NOMO-1 treated with DMSO at 0.1 percent for 48 hours (cell line): ENCODE measurements at regions not wholly inside any gene's neighbourhood (a gene's known extent, or its start where the extent isn't known, plus 50 kb on each side); places are given as distances from the start of the nearest gene placed in this dataset.
A peak's percentile ranks its signal among the peaks of the same experiment; 100 is the strongest.

Experiments
- DNase-seq: peaks from one replicate; lab custom pipeline; 2025; ENCODE audit not compliant: unreplicated experiment; lab: John Stamatoyannopoulos, UW

- no peak for DNase-seq
These were observed 195.3 kb downstream of the ARL4A start for GRCh38 chr7:12882710-12883109.

- no peak for DNase-seq
These were observed 196.6 kb downstream of the ARL4A start for GRCh38 chr7:12884033-12884432.

- no peak for DNase-seq
These were observed 197.5 kb downstream of the ARL4A start for GRCh38 chr7:12884856-12885440.

GRCh38 chr7:12888717-12889116 lies 201.3 kb downstream of the ARL4A start:
- DNase-seq, result no peak

- DNase-seq, result no peak
These were observed 202.0 kb downstream of the ARL4A start for GRCh38 chr7:12889391-12889790.

GRCh38 chr7:12890586-12890985 lies 203.2 kb downstream of the ARL4A start:
- no peak for DNase-seq

GRCh38 chr7:12893292-12893691 lies 205.9 kb downstream of the ARL4A start:
- no peak for DNase-seq

GRCh38 chr7:12895296-12895695 lies 207.9 kb downstream of the ARL4A start:
- DNase-seq, result no peak

GRCh38 chr7:12896316-12896715 lies 208.9 kb downstream of the ARL4A start:
- peak; percentile 45 for DNase-seq

- DNase-seq, result no peak
These were observed 210.6 kb downstream of the ARL4A start for GRCh38 chr7:12898004-12898403.

- DNase-seq, result no peak
These were observed 211.2 kb downstream of the ARL4A start for GRCh38 chr7:12898620-12899019.

- DNase-seq, result no peak
These were observed 218.2 kb downstream of the ARL4A start for GRCh38 chr7:12905671-12906070.

- no peak for DNase-seq
These were observed 220.3 kb downstream of the ARL4A start for GRCh38 chr7:12907774-12908173.

- no peak for DNase-seq
These were observed 222.1 kb downstream of the ARL4A start for GRCh38 chr7:12909483-12909882.

- DNase-seq, result no peak
These were observed 223.6 kb downstream of the ARL4A start for GRCh38 chr7:12911053-12911452.

GRCh38 chr7:12913002-12913401 lies 225.6 kb downstream of the ARL4A start:
- no peak for DNase-seq

- no peak for DNase-seq
These were observed 230.4 kb downstream of the ARL4A start for GRCh38 chr7:12917801-12918200.

GRCh38 chr7:12921751-12922345 lies 234.4 kb downstream of the ARL4A start:
- no peak for DNase-seq

GRCh38 chr7:12923971-12924370 lies 236.5 kb downstream of the ARL4A start:
- no peak for DNase-seq

- DNase-seq, result no peak
These were observed 238.8 kb downstream of the ARL4A start for GRCh38 chr7:12926206-12926605.

- DNase-seq, result no peak
These were observed 240.4 kb downstream of the ARL4A start for GRCh38 chr7:12927635-12928434.

GRCh38 chr7:12929476-12930140 lies 242.2 kb downstream of the ARL4A start:
- no peak for DNase-seq
